Transverse colon (tissue), 4 donors: ENCODE measurements at regions not wholly inside any gene's neighbourhood (a gene's known extent, or its start where the extent isn't known, plus 50 kb on each side); places are given as distances from the start of the nearest gene placed in this dataset.
A peak's percentile ranks its signal among the peaks of the same experiment; 100 is the strongest.

Source experiments
- DNase-seq: peaks from one replicate; pipeline ENCODE4 v3.0.0-alpha.2; 2019
- H3K27ac ChIP-seq, 4 donors: fragments of 200-600 bp; sonication (generic); 2 replicates each; pipeline ENCODE4 v1.5.1; 2016 to 2018; ENCODE audit warnings: inconsistent platforms in 4 of 4
- H3K27me3 ChIP-seq: fragments of 200-600 bp; sonication (generic); 2 replicates; pipeline ENCODE4 v1.5.1; 2017; ENCODE audit warnings: inconsistent platforms
- H3K36me3 ChIP-seq, 4 donors: fragments of 200-600 bp; sonication (generic); 2 replicates each; pipeline ENCODE4 v1.5.1; 2017 to 2019; ENCODE audit warnings: inconsistent platforms in 4 of 4
- H3K4me1 ChIP-seq, 4 donors: fragments of 200-600 bp; sonication (generic); 2 replicates each; pipeline ENCODE4 v1.5.1; 2017 to 2020; ENCODE audit warnings: inconsistent platforms in 4 of 4
- H3K4me3 ChIP-seq, 4 donors: fragments of 200-600 bp; sonication (generic); 1 replicate in 1 of 4; 2 replicates in 3 of 4; pipeline versions ENCODE4 v1.5.1 to v1.6.1; 2017 to 2019; ENCODE audit warnings: inconsistent platforms in 4 of 4
- H3K9me3 ChIP-seq, 2 donors: fragments of 200-600 bp; sonication (generic); 2 replicates each; pipeline ENCODE4 v1.5.1; 2017 to 2019; ENCODE audit warnings: inconsistent platforms in 2 of 2
- EP300 ChIP-seq: sonication (generic); formaldehyde crosslinking; IDR thresholded peaks from one replicate; pipeline ENCODE4 v1.6.1; 2017; ENCODE audit warnings: antibody characterized with exemption, low read depth
- POLR2A ChIP-seq: fragments of 450-650 bp; IDR thresholded peaks from one replicate; pipeline ENCODE4 v1.6.1; 2016; ENCODE audit warnings: antibody characterized with exemption, mild to moderate bottlenecking, moderate library complexity
- POLR2AphosphoS5 ChIP-seq, 3 donors: sonication (generic); formaldehyde crosslinking; IDR thresholded peaks; one replicate each; pipeline ENCODE4 v1.6.1; 2016; ENCODE audit warnings: antibody characterized with exemption in 3 of 3
- WGBS, 2 donors: methylation state at CpG; one replicate each; pipeline ENCODE4 v1.1.5; 2018; ENCODE audit warnings: low coverage in 1 of 2; 5-methylcytosine and 5-hydroxymethylcytosine counted together
- in situ Hi-C, 4 donors: fragments of 200-750 bp; cut with MboI; loops; one replicate each; pipeline versions ENCODE4 v1.15.0 to v1.15.1; 2017; ENCODE audit warnings: low sequenced_read_pairs in 3 of 4, low pct_ligation_motif_present in 1 of 4, low pct_unique_long_range_greater_than_20kb in 1 of 4
- intact Hi-C: fragments of 100-400 bp; cut with DNase I; formaldehyde crosslinking; loops from one replicate; pipeline ENCODE4 v1.15.1; 2023; ENCODE audit warnings: low total_unique reads
- TF ChIP-seq, protein P1 (sequence below), 5 experiments: fragments of 200-600 bp in 3 of 5; fragments of 450-650 bp in 2 of 5; sonication (generic) in 3 of 5; IDR thresholded peaks; 1 replicate in 2 of 5; 2 replicates in 3 of 5; pipeline ENCODE4 v1.5.1; 2016 to 2017; ENCODE audit warnings: antibody characterized with exemption in 5 of 5, inconsistent platforms in 3 of 5, mild to moderate bottlenecking in 2 of 5, moderate library complexity in 1 of 5

DNA sequence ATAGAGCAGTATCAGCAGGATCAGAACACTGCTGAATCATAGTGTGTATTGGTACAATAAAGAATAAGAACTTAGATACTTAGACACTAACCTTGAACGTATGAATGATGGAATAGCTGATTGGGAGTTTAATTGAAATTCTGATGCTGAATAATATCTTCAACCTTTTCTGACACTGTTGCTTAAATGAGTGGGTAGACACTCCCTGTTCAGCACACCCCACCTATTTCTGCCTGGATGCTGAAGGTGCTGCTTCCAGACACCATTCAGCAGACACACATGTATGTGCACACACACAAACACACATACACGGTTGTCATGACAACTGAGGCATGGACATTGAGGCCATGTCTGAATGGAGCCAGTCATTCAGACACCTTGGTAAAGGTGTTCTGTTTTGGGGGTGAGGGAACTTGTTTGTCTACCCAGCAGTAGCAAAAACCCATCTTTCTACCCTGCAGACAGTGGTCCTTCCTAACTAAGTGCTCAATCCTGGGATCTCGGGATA lies 54.3 kb downstream of the TMEM215 start:
- Histone ChIP-seq H3K27ac (no peak overlapping the region), H3K9me3 (no peaks in the 10 kb centered on the region), H3K4me3 (no peak overlapping the region), H3K36me3 (no peaks in the 10 kb centered on the region), H3K27me3 (no peaks in the 10 kb centered on the region), H3K4me1 (peaks cover 0 to 3% (median 0%) of the 10 kb centered on the region in 4 donors)
- no peak for DNase-seq
- in situ Hi-C loops: no loop called here
- intact Hi-C loops: no loop called here
- WGBS, 2 donors: 81 to 83% methylated on average over 3 of the region's 3 CpGs
- TF ChIP-seq, protein P1, sequence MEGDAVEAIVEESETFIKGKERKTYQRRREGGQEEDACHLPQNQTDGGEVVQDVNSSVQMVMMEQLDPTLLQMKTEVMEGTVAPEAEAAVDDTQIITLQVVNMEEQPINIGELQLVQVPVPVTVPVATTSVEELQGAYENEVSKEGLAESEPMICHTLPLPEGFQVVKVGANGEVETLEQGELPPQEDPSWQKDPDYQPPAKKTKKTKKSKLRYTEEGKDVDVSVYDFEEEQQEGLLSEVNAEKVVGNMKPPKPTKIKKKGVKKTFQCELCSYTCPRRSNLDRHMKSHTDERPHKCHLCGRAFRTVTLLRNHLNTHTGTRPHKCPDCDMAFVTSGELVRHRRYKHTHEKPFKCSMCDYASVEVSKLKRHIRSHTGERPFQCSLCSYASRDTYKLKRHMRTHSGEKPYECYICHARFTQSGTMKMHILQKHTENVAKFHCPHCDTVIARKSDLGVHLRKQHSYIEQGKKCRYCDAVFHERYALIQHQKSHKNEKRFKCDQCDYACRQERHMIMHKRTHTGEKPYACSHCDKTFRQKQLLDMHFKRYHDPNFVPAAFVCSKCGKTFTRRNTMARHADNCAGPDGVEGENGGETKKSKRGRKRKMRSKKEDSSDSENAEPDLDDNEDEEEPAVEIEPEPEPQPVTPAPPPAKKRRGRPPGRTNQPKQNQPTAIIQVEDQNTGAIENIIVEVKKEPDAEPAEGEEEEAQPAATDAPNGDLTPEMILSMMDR (IDR thresholded peaks at IDR 0.05): no peak
- no peak for TF ChIP-seq POLR2AphosphoS5 (IDR thresholded peaks at IDR 0.05)

DNA sequence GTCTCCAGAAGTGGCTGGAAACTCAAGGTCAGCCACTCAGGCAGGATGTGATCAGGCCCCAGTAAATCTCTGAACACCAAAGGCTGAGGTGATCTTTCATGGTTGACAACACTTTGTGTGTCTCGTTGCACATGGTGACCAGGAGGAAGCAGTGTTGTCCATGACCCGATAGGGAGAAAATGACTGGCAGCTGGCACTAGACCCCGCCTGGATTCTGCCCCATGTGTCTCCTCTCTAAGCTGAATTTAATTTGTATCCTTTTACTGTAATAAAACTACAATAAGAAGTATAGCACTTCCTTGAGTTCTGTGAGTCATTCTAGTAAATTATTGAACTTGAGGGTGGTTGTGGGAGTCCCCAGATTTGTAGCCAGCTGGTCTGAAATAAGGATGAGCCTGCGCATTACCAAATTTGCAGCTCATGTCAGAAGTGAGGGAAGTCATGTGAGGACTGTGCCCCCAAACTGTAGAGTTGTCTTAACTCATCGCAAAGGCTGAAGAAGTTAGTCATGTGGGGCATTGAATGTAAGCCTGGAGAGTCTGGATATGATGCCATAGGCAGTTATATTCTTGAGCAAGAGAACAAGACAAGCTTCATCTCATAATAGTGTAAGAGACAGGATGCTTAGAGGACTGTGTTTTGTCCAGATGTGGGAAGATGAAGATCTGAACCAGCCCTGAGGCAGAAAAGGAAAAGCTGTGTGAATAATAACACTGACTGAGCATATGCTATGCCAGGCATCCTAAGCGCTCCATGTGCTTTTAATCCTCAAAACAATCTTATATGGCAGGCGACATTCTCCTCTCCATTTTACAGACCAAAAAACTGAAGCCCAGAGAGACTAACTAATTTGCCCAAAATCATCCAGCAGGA lies 55.9 kb downstream of the TMEM215 start:
- Histone ChIP-seq H3K4me1 (peaks cover 0 to 3% (median 0%) of the 10 kb centered on the region in 4 donors), H3K27me3 (no peaks in the 10 kb centered on the region), H3K4me3 (no peak overlapping the region), H3K36me3 (no peaks in the 10 kb centered on the region), H3K9me3 (no peaks in the 10 kb centered on the region), H3K27ac (no peak overlapping the region)
- intact Hi-C loops (no loop called here), in situ Hi-C loops (no loop called here)
- no peak for TF ChIP-seq POLR2A
- TF ChIP-seq, protein P1 (IDR thresholded peaks at IDR 0.05): no peak
- peak; percentile 8 for DNase-seq
- 68 to 79% methylated on average over 3 to 7 of the region's 7 CpGs for whole genome bisulfite sequencing, 2 donors

DNA sequence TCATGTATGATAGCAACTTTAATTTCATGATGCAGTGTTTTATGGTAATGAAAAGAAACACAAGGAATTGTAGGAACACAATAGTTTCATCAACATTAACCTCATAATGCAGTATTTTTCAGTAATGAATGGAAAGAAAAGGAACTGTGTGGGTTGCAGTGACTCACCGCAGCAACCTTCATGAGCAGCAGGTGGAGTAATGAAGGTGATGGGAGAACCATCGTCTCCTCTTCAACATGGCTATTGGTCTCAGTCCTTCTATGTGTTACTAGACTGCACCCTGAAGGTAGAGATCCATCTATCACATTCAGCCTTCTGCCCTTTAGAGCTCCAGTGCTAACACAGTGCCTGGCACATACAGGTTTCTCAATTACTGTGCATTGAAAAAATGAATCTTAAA lies 58.0 kb downstream of the TMEM215 start:
- WGBS, 2 donors: 56 to 80% methylated on average over 2 of the region's 2 CpGs
- Histone ChIP-seq H3K9me3 (no peaks in the 10 kb centered on the region), H3K36me3 (no peaks in the 10 kb centered on the region), H3K4me1 (peaks cover 0 to 3% (median 0%) of the 10 kb centered on the region in 4 donors), H3K27me3 (no peaks in the 10 kb centered on the region), H3K27ac (no peak overlapping the region), H3K4me3 (no peak overlapping the region)
- in situ Hi-C loops (no loop called here), intact Hi-C loops (no loop called here)
- no peak for TF ChIP-seq POLR2AphosphoS5 (IDR thresholded peaks at IDR 0.05)
- TF ChIP-seq EP300: no peak
- TF ChIP-seq POLR2A: no peak
- TF ChIP-seq, protein P1 (IDR thresholded peaks at IDR 0.05): no peak
- no peak for DNase-seq

DNA sequence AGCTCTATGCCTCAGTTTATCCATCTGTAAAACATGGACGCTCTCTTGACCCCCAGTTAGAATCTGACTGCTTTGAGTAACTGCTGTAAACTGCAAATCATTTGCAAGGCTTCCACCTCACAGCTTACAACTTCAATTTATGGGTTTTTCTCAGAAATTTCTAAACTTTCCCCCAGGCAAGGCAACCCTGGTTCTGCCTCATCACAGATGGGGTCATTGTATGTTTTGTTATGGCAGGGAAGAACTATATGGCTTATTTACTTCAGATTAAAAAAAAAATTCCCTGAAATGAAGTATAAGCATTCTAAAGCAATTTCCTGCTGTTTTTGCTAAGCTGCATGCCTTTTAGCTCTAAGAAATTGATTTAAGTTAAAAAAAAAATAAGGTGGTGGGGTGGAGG lies 60.0 kb downstream of the TMEM215 start:
- Histone ChIP-seq H3K4me3 (no peak overlapping the region), H3K27ac (no peak overlapping the region), H3K27me3 (no peaks in the 10 kb centered on the region), H3K36me3 (no peaks in the 10 kb centered on the region), H3K4me1 (peaks cover 0 to 3% (median 0%) of the 10 kb centered on the region in 4 donors), H3K9me3 (no peaks in the 10 kb centered on the region)
- WGBS, 2 donors: 80 to 86% methylated on average over 1 of the region's 1 CpG
- DNase-seq: no peak
- TF ChIP-seq, protein P1 (IDR thresholded peaks at IDR 0.05): no peak
- intact Hi-C loops (no loop called here), in situ Hi-C loops (no loop called here)
